HCT116 (cell line): ENCODE measurements at regions not wholly inside any gene's neighbourhood (a gene's known extent, or its start where the extent isn't known, plus 50 kb on each side); places are given as distances from the start of the nearest gene placed in this dataset.

ENCODE experiments used
- ATAC-seq: fragments of 200-7000 bp; cut with Tn5 transposase; 2 replicates; pipeline ENCODE4 v1.9.1; 2020; ENCODE audit warnings: mild to moderate bottlenecking, moderate library complexity
- BruUV-seq: library from RNA; stranded (reverse); fragments of 400-500 nt; replicated peaks from 2 replicates; lab custom pipeline; 2021; lab: Mats Ljungman, UMichigan
- CTCF ChIA-PET: fragments of 300-600 bp; sonication (Branson Sonifier 250); formaldehyde crosslinking; loops from one replicate; lab custom pipeline; 2021; ENCODE audit warnings: antibody characterized with exemption; lab: Charles Lee
- POLR2A ChIA-PET: fragments of 300-600, 350-600 bp; sonication (Branson Sonifier 250); formaldehyde crosslinking; loops from one replicate; lab custom pipeline; 2021; ENCODE audit warnings: antibody characterized with exemption; lab: Charles Lee
- RAD21 ChIA-PET, 2 experiments: fragments of 300-600 bp; sonication (Branson Sonifier 250); formaldehyde crosslinking; loops; one replicate each; lab custom pipeline; 2023; ENCODE audit warnings: low total read pairs in 2 of 2; ENCODE audit not compliant: uncharacterized antibody in 2 of 2, unreplicated experiment in 2 of 2, low non-redundant PET in 1 of 2; lab: Charles Lee
- DNase-seq: peaks from one replicate; pipeline ENCODE4 v3.0.0-alpha.2; 2010; ENCODE audit warnings: low read depth, low spot score
- H2AFZ ChIP-seq: fragments of 200-600 bp; shearing (Covaris generic), sonication (generic); 2 replicates; pipeline ENCODE4 v1.6.1; 2017; ENCODE audit warnings: low read depth, mixed run types, mixed read lengths, antibody characterized with exemption, low read length; ENCODE audit not compliant: poor library complexity, severe bottlenecking
- H3K27ac ChIP-seq: 2 replicates; pipeline ENCODE4 v1.5.1; 2012; ENCODE audit warnings: low read depth, low read length
- H3K27me3 ChIP-seq: fragments of 200-600 bp; sonication (generic); 2 replicates; pipeline ENCODE4 v1.6.1; 2016; ENCODE audit warnings: mixed run types, low read length, mixed read lengths; ENCODE audit not compliant: insufficient read depth
- H3K36me3 ChIP-seq, 2 experiments: fragments of 200-500 bp in 1 of 2; fragments of 200-600 bp in 1 of 2; sonication (Bioruptor generic) in 1 of 2; sonication (generic) in 1 of 2; 2 replicates each; pipeline versions ENCODE4 v1.5.1 to v1.6.1; 2014 to 2016; ENCODE audit warnings: low read length in 2 of 2, inconsistent platforms in 1 of 2, mixed read lengths in 1 of 2, mixed run types in 1 of 2; ENCODE audit not compliant: insufficient read depth in 2 of 2, control insufficient read depth in 1 of 2
- H3K4me1 ChIP-seq, 2 experiments: fragments of 200-600 bp in 1 of 2; sonication (generic) in 1 of 2; 2 replicates each; pipeline versions ENCODE4 v1.5.1 to v1.6.1; 2012 to 2017; ENCODE audit warnings: low read length in 2 of 2, inconsistent platforms in 1 of 2, mild to moderate bottlenecking in 1 of 2, mixed read lengths in 1 of 2, mixed run types in 1 of 2, moderate library complexity in 1 of 2; ENCODE audit not compliant: insufficient read depth in 2 of 2, control insufficient read depth in 1 of 2
- H3K4me2 ChIP-seq: fragments of 200-600 bp; sonication (generic); 2 replicates; pipeline ENCODE4 v1.6.1; 2017; ENCODE audit warnings: mixed run types, low read length, mixed read lengths
- H3K4me3 ChIP-seq, 2 experiments: fragments of 200-600 bp in 1 of 2; sonication (generic) in 1 of 2; replicated peaks in 1 of 2; 2 replicates each; pipeline ENCODE4 v1.5.1; 2011 to 2016; ENCODE audit warnings: low read length in 2 of 2, control low read depth in 1 of 2, low read depth in 1 of 2, mild to moderate bottlenecking in 1 of 2, mixed read lengths in 1 of 2, mixed run types in 1 of 2
- H3K79me2 ChIP-seq: fragments of 200-600 bp; sonication (generic); 2 replicates; pipeline ENCODE4 v1.6.1; 2017; ENCODE audit warnings: mild to moderate bottlenecking, mixed run types, low read length, moderate library complexity, mixed read lengths; ENCODE audit not compliant: insufficient read depth
- H3K9ac ChIP-seq: fragments of 200-600 bp; sonication (generic); 2 replicates; pipeline ENCODE4 v1.6.1; 2016; ENCODE audit warnings: low read length, mixed read lengths
- H3K9me2 ChIP-seq: fragments of 200-600 bp; sonication (generic), shearing (Covaris generic); 2 replicates; pipeline ENCODE4 v1.6.1; 2017; ENCODE audit warnings: mixed run types, mild to moderate bottlenecking, moderate library complexity; ENCODE audit not compliant: insufficient read depth
- H3K9me3 ChIP-seq, 2 experiments: fragments of 200-500 bp in 1 of 2; fragments of 200-600 bp in 1 of 2; sonication (Bioruptor generic) in 1 of 2; sonication (generic) in 1 of 2; 2 replicates each; pipeline ENCODE4 v1.6.1; 2014 to 2017; ENCODE audit warnings: low read length in 2 of 2, mixed read lengths in 2 of 2, inconsistent platforms in 1 of 2, low read depth in 1 of 2, mild to moderate bottlenecking in 1 of 2, mixed run types in 1 of 2, moderate library complexity in 1 of 2; ENCODE audit not compliant: control insufficient read depth in 1 of 2, insufficient read depth in 1 of 2
- H4K20me1 ChIP-seq: fragments of 200-600 bp; sonication (generic), shearing (Covaris generic); 2 replicates; pipeline ENCODE4 v1.6.1; 2017; ENCODE audit warnings: mixed run types, mild to moderate bottlenecking, moderate library complexity; ENCODE audit not compliant: insufficient read depth
- EGR1 ChIP-seq: IDR thresholded peaks from 2 replicates; pipeline ENCODE4 v1.6.1; 2012; ENCODE audit warnings: low read depth
- ELF1 ChIP-seq: IDR thresholded peaks from 2 replicates; pipeline ENCODE4 v1.6.1; 2012; ENCODE audit warnings: low read depth, borderline replicate concordance
- FOSL1 ChIP-seq: IDR thresholded peaks from 2 replicates; pipeline ENCODE4 v1.6.1; 2012; ENCODE audit warnings: low read depth
- JUND ChIP-seq: IDR thresholded peaks from 2 replicates; pipeline ENCODE4 v1.6.1; 2012
- MAX ChIP-seq: IDR thresholded peaks from 2 replicates; pipeline ENCODE4 v1.6.1; 2012
- POLR2A ChIP-seq: IDR thresholded peaks from 2 replicates; pipeline ENCODE4 v1.7.0; 2011; ENCODE audit warnings: borderline replicate concordance; ENCODE audit not compliant: insufficient read depth, insufficient read length; ENCODE audit errors: extremely low read depth
- POLR2AphosphoS5 ChIP-seq: IDR thresholded peaks from 2 replicates; pipeline ENCODE4 v1.6.1; 2011; ENCODE audit warnings: mild to moderate bottlenecking, low read depth, low read length, moderate library complexity
- REST ChIP-seq: IDR thresholded peaks from 2 replicates; pipeline ENCODE4 v1.6.1; 2012; ENCODE audit warnings: low read depth
- SP1 ChIP-seq: IDR thresholded peaks from 2 replicates; pipeline ENCODE4 v1.6.1; 2012; ENCODE audit warnings: low read depth
- SRF ChIP-seq: IDR thresholded peaks from 2 replicates; pipeline ENCODE4 v1.6.1; 2012; ENCODE audit warnings: low read depth
- ZFX ChIP-seq: fragments of 450-650 bp; IDR thresholded peaks from 2 replicates; pipeline ENCODE4 v1.6.1; 2017
- ZNF274 ChIP-seq: fragments of 200-500 bp; sonication (Bioruptor generic); IDR thresholded peaks from 2 replicates; pipeline ENCODE4 v1.6.1; 2014; ENCODE audit warnings: mild to moderate bottlenecking, low read depth, low read length, inconsistent platforms
- intact Hi-C: fragments of 100-400 bp; cut with micrococcal nuclease; formaldehyde crosslinking; loops from 2 replicates; pipeline ENCODE4 v1.10.0; 2022
- TF ChIP-seq, protein P1 (sequence below): IDR thresholded peaks from 2 replicates; pipeline ENCODE4 v1.6.1; 2011; ENCODE audit warnings: mild to moderate bottlenecking, low read length, moderate library complexity; ENCODE audit not compliant: insufficient replicate concordance; ENCODE audit errors: extremely low read depth
- TF ChIP-seq, protein P2 (sequence below): IDR thresholded peaks from 2 replicates; pipeline ENCODE4 v1.6.1; 2012

DNA sequence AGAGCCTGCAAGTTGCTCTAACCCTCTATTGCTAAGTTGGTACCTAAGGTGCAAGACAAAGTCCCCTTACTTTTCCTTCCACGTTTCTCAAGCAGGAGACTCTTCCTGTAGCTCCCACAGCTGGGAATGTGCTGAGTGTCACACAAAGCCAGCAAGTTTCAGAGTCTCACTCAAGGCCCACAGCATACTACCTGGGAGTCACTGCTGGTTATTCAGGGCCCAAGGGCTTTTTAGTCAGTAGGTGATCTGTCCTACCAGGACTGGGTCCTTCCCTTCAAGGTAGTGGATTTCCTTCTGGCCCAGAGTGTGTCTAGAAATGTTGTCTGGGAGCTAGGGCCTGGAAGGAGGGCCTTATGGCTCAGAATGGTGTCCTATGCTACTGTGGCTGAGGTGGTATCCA lies 261.9 kb upstream of the CITED2 start (continued):
- TF ChIP-seq, protein P1, sequence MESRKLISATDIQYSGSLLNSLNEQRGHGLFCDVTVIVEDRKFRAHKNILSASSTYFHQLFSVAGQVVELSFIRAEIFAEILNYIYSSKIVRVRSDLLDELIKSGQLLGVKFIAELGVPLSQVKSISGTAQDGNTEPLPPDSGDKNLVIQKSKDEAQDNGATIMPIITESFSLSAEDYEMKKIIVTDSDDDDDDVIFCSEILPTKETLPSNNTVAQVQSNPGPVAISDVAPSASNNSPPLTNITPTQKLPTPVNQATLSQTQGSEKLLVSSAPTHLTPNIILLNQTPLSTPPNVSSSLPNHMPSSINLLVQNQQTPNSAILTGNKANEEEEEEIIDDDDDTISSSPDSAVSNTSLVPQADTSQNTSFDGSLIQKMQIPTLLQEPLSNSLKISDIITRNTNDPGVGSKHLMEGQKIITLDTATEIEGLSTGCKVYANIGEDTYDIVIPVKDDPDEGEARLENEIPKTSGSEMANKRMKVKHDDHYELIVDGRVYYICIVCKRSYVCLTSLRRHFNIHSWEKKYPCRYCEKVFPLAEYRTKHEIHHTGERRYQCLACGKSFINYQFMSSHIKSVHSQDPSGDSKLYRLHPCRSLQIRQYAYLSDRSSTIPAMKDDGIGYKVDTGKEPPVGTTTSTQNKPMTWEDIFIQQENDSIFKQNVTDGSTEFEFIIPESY = no peak
- TF ChIP-seq, protein P2, sequence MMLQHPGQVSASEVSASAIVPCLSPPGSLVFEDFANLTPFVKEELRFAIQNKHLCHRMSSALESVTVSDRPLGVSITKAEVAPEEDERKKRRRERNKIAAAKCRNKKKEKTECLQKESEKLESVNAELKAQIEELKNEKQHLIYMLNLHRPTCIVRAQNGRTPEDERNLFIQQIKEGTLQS = no peak
- no peak for TF ChIP-seq FOSL1
- no peak for TF ChIP-seq MAX
- TF ChIP-seq ZFX = no peak
- TF ChIP-seq, all 23 proteins: peak for 0

DNA sequence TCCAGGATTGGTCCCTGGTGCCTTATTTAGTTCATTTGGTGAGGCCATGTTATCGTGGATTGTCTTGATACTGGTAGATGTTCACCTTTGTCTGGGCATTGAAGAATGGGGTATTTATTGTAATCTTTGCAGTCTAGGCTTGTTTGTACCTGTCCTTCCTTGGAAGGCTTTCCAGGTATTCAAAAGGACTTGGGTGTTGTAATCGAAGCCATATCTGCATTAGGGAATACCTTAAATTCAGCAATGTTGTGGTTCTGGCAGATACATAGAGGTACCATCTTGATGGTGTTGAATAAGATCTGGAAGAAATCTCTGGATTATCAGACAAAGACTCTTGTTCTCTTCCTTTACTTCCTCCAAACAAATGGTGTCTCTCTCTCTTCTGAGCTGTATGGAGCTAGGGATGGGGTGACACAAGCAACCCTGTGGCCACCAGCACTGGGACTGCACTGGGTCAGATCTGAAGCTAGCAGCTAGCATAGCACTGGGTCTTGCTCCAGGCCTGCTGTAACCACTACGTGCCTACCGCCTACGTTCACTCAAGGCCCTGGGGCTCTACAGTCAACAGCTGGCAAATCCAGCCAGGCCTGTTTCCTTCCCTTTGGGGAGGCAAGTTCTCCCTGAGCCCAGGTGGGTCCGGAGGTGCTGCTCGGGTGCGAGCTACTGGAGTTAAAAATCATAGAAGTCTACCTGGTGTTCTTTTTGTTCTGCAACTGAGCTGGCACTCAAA lies 261.1 kb upstream of the CITED2 start:
- H3K36me3 ChIP-seq = no peaks in the 10 kb centered on the region
- ChIA-PET CTCF (no interaction called here), RAD21 (no interaction called here), POLR2A (no interaction called here)
- no peaks in the 10 kb centered on the region for H3K27me3 ChIP-seq
- intact Hi-C loops = no loop called here
- H3K4me1 ChIP-seq = no peaks in the 10 kb centered on the region
- DNase-seq = no peak
- H3K4me2 ChIP-seq = no peak overlapping the region
- no peak overlapping the region for H3K27ac ChIP-seq
- no peak for ATAC-seq
- H4K20me1 ChIP-seq = no peaks in the 10 kb centered on the region
- no peak overlapping the region for H3K9ac ChIP-seq
- H3K9me3 ChIP-seq = no peaks in the 10 kb centered on the region
- H3K79me2 ChIP-seq = no peaks in the 10 kb centered on the region
- no peak overlapping the region for H3K4me3 ChIP-seq
- H3K9me2 ChIP-seq = no peaks in the 10 kb centered on the region
- BruUV-seq = no TSS peak
- no peak overlapping the region for H2AFZ ChIP-seq
- TF ChIP-seq SRF = no peak
- TF ChIP-seq MAX = no peak
- no peak for TF ChIP-seq POLR2AphosphoS5
- TF ChIP-seq EGR1 = no peak
- TF ChIP-seq REST = no peak
- TF ChIP-seq FOSL1 = no peak
- TF ChIP-seq SP1 = no peak
- no peak for TF ChIP-seq ELF1
- no peak for TF ChIP-seq JUND
- no peak for TF ChIP-seq ZNF274
- TF ChIP-seq POLR2A = no peak
